Cerebellar cortex (tissue), 1 donor: ENCODE measurements at regions not wholly inside any gene's neighbourhood (a gene's known extent, or its start where the extent isn't known, plus 50 kb on each side); places are given as distances from the start of the nearest gene placed in this dataset.

Source experiments
- DNase-seq: peaks from one replicate; pipeline ENCODE4 v3.0.0-alpha.2; 2015; ENCODE audit warnings: low spot score

DNA sequence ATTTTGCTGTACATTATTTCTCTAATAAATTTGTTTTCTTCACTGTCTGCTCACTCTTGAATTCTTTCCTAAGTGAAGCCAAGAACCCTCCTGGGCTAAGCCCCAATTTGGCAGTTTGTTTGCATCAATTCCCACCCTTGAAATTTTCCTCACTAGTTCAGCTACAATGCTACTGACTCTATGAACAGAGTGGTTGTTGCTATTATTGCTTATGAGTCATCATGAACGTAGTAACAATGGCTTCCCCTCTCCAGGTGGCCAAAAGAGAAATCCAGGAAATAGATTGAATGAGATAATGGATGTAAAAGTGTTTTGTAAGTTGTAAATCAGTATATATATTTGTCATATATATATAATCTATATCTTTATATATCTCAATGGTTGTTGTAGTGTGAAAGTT, 193.0 kb downstream of the URB2 start:
- no peak for DNase-seq

DNA sequence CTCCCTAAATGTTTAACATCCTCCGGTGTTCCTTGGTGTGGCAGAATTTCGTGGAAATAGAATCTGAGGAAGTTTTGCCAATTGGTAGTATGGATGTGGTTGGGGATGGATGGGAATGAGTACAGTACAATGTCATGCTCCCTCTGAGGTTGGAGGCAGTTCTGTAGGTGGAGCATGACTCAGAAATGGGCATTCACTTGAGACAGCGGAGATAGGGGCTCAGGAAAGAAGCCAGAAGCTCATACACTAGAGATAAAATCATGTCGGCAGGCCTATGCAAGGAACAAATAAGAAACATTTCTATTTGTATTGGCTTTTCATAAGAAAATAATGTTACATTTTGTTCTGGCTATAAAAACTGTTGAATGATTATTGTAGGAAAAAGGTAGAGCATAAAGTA, 196.0 kb downstream of the URB2 start:
- DNase-seq = no peak

DNA sequence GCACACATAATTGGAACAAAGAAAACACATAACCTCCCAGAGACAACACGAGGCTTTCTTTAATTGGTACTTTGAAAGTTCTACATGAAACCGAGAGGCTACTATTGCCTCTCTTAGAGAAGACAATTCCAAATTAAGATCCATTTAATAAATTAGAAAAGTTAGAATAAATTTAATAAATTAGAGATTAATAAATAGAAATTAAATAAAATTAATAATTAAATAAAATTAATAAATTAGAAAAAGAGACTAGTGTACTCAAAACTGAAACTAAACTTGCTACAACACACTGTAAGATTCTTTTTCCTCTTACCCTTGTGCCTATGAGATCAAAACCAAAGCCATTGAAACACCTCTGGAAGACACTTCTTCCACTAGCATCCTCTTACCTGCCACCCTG, 199.0 kb downstream of the URB2 start:
- no peak for DNase-seq

DNA sequence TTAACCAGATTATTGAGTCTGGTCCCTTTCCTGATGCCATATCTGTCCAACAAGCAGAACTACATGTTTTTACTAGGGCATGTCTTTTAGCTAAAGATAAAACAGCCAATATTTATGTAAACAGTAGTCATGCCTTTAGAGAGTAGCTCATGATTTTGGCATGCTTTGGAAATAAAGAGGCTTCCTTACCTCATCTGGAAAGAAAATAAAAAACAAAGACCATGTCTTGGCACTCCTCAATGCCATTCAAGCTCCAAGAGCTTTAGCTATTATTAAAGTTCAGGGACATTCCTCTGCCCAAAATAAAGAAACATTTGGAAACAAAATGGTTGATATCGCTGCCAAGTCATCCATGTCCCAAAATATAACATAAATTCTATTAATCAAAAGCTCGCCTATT, 202.4 kb downstream of the URB2 start:
- no peak for DNase-seq

DNA sequence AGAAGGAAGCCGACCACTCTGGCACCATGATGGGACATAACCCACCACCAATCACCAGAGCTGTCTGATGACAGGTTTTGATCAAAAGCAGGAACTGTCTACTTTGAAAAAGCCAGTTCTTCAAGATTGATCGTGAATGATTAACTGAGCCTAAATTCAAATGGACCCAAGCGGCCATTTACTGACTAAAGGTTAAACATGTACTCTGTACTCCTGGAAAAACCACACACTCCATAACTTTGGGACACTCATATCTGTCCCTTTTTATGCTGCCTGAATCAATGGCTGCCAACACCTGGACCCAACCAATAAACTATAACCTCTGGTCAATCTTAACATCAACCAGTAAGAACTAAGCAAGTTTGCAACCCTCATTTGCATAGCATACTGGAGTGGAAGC, 206.6 kb downstream of the URB2 start:
- DNase-seq = no peak

DNA sequence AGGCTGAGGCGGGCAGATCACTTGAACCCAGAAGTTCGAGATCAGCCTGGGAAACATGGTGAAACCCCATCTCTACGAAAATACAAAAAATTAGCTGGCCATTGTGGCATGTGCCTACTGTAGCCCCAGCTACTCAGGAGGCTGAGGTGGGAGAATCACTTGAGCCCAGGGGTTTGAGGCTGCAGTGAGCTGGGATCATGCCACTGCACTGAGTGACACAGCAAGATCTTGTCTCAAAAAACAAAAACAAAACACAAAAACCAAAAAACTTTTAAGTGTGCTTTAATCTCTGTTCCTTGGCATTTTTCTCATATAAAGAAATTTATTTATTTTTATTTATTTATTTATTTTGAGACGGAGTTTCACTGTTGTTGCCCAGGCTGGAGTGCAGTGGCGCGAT, 208.2 kb downstream of the URB2 start:
- DNase-seq = no peak

DNA sequence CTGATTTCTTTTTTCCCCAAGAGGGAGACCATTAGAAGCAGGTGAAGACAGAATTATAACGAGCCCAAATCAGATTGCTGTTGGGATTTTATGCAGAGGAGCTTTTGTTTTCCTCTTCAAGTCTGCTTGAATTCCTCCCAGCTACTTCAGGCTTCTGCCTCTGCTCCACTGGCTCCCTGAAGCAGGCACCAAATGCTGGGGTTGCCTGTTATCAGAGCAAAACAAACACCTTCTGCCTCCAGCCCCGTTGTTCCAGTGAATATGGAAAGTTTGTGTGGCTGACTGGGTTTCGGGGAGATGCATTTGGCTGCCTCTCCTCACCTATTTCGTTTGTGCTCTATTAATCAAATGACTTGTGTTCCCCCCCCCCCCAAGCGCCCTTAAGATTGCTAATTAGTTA, 209.2 kb downstream of the URB2 start:
- DNase-seq = no peak

DNA sequence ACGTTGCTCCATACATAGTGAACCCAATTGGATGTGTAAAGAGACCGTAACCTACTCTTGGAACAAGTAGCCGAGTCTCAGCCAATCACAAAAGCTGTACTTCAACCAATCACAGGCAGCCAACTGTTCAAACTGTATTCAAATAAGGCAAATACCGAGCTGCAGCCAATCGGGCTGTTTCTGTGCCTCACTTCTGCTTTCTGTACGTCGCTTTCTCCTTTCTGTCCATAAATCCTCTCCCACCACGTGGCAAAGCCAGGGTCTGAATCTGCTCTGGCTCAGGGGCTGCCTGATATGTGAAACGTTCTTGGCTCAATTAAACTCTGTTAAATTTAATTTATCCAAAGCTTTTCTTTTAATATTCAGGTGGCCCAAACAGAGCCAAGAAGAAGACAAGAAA, 210.3 kb downstream of the URB2 start:
- DNase-seq = no peak

DNA sequence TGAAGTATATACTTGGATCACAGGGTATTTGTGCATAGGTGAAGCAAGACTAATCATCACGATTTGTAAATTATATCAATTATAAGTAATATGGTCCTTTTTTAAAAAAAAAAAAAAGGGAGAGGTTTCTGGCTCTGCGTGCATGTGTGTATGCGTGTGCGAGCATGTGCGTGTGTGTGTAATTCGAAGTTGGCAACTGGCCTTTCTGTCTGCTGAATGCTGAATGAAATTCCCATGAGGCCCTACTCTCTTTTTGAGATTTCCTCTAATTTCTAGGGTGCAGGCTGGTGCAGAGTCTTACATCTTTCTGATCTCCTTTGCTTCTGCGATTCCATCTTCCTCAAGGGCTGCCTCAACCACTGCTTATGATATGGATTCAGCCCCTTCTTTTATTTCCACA, 212.2 kb downstream of the URB2 start:
- DNase-seq = no peak

DNA sequence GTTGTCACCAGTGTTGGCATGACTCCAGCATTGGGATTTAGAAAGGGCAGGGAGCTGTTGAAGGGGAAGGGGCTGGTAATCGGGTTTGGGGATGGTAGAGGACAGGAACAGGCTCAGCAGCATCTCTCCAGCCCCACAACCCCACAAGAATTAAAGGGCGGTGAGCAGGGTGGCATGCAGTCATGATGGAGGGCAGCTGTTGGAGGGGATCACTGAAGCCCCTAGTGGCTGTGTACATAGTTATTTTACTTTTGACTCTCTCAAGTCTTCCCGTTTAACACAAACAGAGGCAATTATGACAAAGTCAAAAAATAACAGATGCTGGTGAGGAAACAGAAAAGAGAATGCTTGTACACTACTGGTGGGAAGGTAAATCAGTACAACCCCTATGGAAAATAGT, 213.8 kb downstream of the URB2 start:
- DNase-seq = no peak

DNA sequence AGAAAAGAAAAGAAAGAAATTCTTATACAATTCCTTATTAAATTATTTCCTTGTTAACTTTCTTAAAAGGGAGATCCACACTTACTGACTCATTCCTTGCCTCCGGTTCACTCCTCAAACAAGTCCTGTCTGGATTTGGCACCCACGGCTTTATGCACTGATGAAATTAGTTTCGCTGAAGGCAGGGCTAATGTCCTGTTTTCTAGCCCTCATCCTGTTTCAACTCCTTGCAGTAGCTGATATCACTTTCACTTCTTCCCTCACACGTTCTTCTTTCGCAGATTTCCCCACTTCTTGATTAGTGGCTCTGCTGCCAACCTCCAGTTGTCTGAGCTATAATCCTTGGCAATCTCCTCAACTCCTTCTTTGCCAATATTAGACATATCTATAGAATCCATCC, 215.2 kb downstream of the URB2 start:
- DNase-seq = no peak

DNA sequence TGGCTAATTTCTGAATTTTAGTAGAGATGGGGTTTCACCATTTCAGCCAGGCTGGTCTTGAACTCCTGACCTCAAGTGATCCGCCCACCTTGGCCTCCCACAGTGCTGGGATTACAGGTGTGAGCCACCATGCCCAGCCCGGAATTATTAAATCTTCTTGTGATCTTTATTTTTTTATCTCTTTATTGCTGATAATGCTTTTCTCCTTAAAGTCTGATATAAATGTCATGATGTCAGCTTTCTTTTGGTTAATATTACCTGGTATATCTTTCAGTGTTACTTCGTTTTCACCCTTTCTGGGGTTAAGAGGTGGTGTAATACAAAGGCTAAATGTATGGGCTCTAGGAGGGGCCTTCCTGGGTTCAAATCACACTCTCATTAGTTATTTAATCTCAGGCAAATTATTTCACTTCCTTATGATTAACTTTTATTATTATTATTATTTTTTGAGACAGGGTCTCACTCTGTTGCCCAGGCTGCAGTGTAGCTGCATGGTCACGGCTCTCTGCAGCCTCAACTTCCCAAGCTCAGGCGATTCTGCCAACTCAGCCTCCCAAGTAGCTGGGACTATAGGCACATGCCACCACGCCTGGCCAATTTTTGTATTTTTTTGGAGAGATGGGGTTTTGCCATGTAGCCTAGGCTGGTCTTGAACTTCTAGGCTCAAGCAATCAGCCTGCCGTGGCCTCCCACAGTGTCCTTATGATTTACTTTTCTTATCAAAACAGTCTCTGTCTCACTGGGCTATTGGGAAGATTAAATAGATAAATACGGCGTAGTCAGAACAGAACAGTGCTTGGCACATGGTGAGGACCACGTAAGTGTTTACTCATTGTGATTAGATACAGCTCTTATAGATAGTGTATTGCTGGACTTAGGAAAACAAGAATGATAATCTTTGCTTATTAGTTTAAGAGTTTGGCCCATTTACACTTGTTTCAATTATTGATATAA, 216.5 kb downstream of the URB2 start:
- DNase-seq = no peak

DNA sequence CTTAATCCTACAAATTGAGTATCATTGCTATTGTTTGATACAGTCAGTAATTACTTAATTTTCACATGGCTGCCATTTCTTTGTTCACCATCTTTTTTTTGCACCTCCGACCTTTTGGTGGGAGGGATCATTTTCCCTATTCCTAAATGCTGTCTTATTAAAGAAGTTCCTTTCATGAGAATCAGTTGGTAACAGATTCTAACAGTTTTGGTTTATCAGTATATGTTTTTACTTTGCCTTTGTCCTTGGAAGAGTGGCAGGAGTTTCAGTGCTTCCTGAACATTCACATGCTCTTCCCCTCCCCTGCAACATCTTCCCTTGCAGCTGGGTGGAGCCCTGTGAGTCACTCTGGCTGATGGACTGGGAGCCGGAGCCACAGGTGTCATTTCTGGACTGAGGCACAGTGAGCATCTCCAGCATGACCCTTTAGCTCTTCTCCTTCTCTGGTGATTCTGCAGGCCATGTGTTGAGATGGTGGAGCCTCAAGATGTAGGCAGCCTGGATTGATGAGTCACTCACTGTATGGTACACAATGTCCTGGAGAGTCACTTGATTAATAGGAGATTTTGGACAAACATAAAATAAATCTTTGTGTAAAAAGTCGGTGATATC, 217.7 kb downstream of the URB2 start:
- DNase-seq = no peak

DNA sequence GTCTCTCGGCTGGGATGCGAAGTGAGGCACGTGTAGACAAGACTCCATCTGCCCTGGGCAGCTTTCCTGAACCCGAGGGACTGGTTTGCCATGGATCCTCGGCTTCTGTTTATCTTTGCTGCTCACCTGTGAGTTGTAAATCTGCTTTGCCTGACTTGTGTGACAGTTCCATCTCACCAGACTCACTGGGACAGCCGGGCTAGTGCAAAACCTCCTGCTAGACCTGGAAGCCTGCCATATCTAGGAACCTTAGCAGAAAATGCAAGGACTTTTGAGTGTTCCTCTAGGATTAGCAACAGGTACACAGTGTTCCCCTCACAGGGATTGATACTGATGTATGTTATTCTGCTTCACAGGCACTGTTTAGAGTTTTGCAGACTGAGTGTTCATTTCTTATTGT, 218.6 kb downstream of the URB2 start:
- DNase-seq = peak; percentile 36

DNA sequence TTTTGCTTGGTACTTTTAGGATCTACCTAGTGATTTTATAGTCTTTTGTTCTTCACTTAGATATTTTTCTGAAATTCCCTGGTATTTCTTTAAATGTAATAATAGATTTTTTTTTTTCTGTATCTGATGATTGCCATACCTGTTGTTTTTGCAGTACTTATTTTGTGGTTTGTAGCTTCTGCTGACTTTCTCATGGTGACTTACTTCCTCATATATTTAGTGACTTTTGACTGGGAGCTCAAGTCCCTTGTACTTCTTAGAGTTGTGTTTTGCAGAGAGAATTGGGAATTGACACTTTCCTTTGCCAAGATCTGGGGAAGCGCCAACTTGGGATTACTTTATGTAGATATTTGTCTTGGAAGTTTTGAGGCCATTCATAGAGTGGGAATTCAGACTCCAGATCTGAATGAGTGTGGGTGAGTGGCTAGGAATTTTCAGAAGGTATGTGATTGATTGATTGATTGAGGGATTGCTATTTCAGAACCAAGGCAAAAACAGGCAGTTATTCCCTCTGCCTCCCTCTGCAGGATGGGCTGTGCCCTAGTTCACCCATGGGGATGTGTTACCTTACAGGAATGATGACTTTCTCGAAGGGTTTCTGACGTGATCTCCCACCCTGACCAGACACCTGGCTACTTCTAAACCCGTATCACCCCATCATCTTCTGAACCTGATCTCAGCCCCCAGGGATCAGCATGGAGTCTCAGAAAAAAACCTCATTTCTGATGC, 219.5 kb downstream of the URB2 start:
- no peak for DNase-seq

DNA sequence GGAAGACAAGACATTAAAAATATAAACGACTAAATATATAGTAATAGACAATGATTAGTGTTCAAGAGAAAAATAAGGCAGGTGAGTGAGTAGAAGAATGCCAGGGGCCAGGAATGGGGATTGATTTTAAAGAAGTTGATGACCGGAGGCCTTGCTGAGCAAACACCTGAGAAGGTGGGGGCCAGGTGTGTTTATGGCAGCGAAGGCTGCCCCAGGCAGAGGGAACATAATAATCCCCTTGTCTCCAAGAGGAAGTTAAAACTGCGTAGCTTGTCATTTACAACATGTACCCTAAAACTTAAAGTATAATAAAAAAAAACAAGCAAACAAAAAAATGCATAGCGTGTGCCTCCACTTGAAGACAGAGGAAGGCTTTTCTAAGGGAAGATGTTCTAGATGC, 220.3 kb downstream of the URB2 start:
- no peak for DNase-seq

DNA sequence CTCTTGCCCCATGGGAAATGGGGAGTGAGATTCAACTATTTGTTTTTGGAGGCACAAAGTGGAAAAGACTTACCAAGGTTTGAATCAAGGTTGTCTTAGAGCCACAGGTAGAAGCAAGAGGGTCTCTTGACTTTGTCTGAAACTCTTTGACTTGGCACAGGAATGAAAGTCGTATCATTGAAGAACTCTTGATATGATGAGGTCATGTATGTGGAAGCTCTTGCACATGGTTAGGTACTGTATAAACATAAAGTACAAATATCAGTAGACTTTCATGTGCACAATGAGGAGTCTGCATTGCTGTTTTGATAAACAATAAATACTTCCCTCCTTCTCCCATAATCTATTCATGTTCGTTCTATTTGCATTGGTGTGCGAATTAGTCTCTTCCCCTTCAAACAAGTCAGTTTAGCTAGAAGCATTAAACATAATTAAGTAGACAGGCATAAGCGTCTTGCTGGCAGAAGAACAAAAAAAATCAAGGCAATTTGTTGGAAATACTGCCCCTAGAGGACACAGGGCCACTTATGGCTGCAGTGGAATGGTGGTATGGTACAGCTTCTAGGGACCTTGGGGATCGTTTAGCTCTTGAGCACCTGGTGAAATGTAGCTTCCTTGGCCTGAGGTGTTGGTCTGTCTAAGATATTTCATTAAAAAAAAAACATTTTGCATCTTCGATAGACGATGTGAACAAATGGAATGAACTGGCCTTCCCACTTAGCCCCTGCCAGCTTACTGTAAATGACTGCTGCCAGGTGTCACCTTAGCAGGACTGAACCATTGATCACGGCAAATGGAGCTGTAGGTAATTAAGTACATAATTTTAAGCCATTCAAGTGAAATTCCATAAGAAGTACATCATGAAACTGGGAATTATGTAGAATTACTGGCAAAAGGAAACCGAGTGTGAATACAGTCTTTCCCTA, 218.0 kb upstream of the GALNT2 start:
- peak; percentile 27 for DNase-seq

DNA sequence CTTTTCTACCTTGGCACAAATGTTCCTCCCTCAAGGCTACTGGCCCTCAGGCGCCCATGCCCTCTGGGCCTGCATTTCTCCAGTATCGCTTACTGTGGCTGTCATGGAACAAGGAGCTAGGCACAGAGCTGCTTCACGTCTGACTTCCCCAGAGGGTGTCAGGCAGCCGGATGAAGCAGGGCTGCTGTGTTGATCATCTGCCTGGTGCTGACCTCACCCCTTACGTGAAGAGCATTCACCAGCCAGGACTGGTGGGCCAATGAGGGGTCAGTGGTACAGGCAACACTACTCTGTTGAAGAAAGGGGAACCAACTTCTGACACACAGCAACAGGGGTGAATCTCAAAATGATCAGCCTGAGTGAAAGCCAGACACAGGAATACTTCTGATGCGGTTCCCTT, 215.5 kb upstream of the GALNT2 start:
- DNase-seq = no peak

DNA sequence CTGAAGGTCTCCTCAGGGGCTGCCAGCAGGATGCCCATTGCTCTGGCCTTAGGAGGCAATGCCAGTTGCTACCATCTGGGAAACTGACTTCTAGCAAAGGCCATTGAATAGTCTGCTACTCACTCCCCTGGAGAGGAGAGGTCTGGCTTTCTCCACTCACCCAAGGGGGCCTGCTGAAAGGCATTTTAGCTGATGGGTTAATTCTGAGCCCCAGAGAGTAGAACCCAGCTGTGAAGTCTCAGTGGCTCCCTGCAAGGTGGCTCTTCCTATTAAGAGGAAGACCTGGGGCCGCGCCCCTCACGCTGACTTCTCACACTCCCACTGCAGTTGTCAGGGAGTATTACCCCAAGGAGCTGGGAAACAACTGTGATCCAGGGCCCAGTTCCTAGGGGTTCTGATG, 213.3 kb upstream of the GALNT2 start:
- DNase-seq = no peak

DNA sequence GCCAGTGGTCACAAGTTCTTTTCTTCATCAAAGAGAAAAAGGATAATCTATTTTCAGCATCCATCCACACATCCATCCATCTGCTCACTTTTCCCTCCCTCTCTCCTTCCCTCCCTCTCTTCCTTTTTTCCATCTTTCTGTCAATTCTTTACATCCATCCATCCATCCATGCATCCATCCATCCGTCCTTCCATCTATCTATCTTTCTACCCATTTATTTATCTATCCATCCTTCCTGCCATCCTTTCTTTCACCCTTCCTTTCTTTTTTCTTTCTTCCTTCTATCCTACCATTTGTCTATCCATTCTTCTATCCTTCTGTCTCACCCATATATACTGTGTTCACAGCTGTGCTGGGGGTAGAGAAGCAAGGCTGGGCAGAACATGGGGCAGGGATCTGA, 212.4 kb upstream of the GALNT2 start:
- no peak for DNase-seq

DNA sequence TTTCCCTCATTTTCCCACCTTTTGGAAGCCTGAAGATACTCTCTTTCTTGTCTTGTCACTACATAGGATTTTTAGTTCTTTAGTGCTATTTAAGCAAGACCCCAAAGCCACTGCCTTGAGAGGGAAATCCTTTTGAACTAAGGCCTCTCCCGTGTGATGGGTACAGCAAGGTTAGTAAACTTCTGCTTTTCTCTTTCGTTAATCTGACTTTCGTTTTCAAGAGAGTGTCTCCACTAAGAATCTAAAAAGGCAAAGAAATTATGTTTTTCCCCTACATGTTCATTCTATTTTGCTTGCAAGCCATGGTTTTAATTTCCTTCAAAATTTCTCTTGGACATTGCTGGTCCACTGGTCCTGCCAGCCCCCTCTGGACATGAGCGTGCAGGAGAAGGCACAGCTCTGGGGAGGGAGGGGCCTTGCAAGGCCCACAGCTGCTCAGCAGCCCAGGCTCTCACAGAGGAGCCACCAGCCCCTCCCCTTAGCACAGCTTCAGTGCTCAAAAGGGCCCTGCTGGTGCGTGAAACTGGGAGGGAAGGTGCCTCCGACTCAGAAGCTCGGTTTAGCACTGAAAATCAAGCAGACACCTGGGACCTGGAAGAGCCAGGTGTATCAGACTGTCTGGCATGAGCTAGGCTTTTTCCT, 210.9 kb upstream of the GALNT2 start:
- DNase-seq = no peak
